BLaER1 treated with 17β-estradiol and CSF1 and Interleukin-3, amounts not matched to agents 10 nM and 100 nM (cell line): ENCODE measurements at regions not wholly inside any gene's neighbourhood (a gene's known extent, or its start where the extent isn't known, plus 50 kb on each side); places are given as distances from the start of the nearest gene placed in this dataset.

ENCODE experiments used
- H3K27ac ChIP-seq, 11 experiments: shearing (Covaris generic); formaldehyde crosslinking; 2 replicates each; pipeline ENCODE4 v1.8.1; 2022
- H3K27me3 ChIP-seq, 11 experiments: shearing (Covaris generic); formaldehyde crosslinking; 2 replicates each; pipeline ENCODE4 v1.8.1; 2022
- H3K36me3 ChIP-seq, 11 experiments: shearing (Covaris generic); formaldehyde crosslinking; 2 replicates each; pipeline ENCODE4 v1.8.1; 2022
- H3K4me1 ChIP-seq, 10 experiments: shearing (Covaris generic); formaldehyde crosslinking; 2 replicates each; pipeline ENCODE4 v1.8.1; 2022
- H3K4me2 ChIP-seq, 11 experiments: shearing (Covaris generic); formaldehyde crosslinking; 2 replicates each; pipeline ENCODE4 v1.8.1; 2022
- H3K4me3 ChIP-seq, 10 experiments: shearing (Covaris generic); formaldehyde crosslinking; 2 replicates each; pipeline ENCODE4 v1.8.1; 2022
- H3K9ac ChIP-seq, 11 experiments: shearing (Covaris generic); formaldehyde crosslinking; 2 replicates each; pipeline ENCODE4 v1.8.1; 2022
- H3K9me3 ChIP-seq, 11 experiments: shearing (Covaris generic); formaldehyde crosslinking; replicated peaks in 1 of 11; 2 replicates each; pipeline ENCODE4 v1.8.1; 2022
- H4K20me1 ChIP-seq, 11 experiments: shearing (Covaris generic); formaldehyde crosslinking; 2 replicates each; pipeline ENCODE4 v1.8.1; 2022
- Cebpa-rat ChIP-seq, 11 experiments: shearing (Covaris generic); IDR thresholded peaks; 2 replicates each; pipeline ENCODE4 v1.8.1; 2022

GRCh38 chr15:47857014-47857775 is 139.9 kb downstream of the SEMA6D start:
- Histone ChIP-seq H3K4me3 (no peak overlapping the region), H3K27ac (no peak overlapping the region), H3K27me3 (no peaks in the 10 kb centered on the region), H3K4me2 (peak overlapping the region in 8 of 11 experiments; percentile 0 to 40 (median 22); a peak in 7 of 22 replicates), H3K4me1 (peaks cover 0 to 11% (median 7%) of the 10 kb centered on the region in 10 experiments; a peak in 8 of 20 replicates), H3K9me3 (no peaks in the 10 kb centered on the region), H3K36me3 (no peaks in the 10 kb centered on the region), H4K20me1 (no peaks in the 10 kb centered on the region), H3K9ac (no peak overlapping the region)
- no peak for TF ChIP-seq Cebpa-rat (IDR thresholded peaks at IDR 0.05)

- H3K27me3 ChIP-seq, result no peaks in the 10 kb centered on the region
- no peak overlapping the region for H3K9ac ChIP-seq
- H3K4me2 ChIP-seq, result peak overlapping the region in 8 of 11 experiments; percentile 0 to 40 (median 22); a peak in 7 of 22 replicates
- TF ChIP-seq Cebpa-rat (IDR thresholded peaks at IDR 0.05), result no peak
- no peaks in the 10 kb centered on the region for H3K9me3 ChIP-seq
- H3K4me3 ChIP-seq, result no peak overlapping the region
- no peak overlapping the region for H3K27ac ChIP-seq
- H3K4me1 ChIP-seq, result peaks cover 0 to 11% (median 7%) of the 10 kb centered on the region in 10 experiments; a peak in 9 of 20 replicates
- no peaks in the 10 kb centered on the region for H4K20me1 ChIP-seq
- no peaks in the 10 kb centered on the region for H3K36me3 ChIP-seq
Measured at GRCh38 chr15:47857776-47858167, 140.5 kb downstream of the SEMA6D start.

- peaks cover 0 to 10% (median 0%) of the 10 kb centered on the region in 11 experiments; a peak in 3 of 22 replicates for H3K9me3 ChIP-seq
- H3K27ac ChIP-seq, result no peak overlapping the region
- no peak overlapping the region for H3K4me2 ChIP-seq
- H3K36me3 ChIP-seq, result no peaks in the 10 kb centered on the region
- H3K27me3 ChIP-seq, result no peaks in the 10 kb centered on the region
- H4K20me1 ChIP-seq, result no peaks in the 10 kb centered on the region
- H3K4me3 ChIP-seq, result no peak overlapping the region
- peaks cover 0 to 11% (median 7%) of the 10 kb centered on the region in 10 experiments; a peak in 9 of 20 replicates for H3K4me1 ChIP-seq
- no peak for TF ChIP-seq Cebpa-rat (IDR thresholded peaks at IDR 0.05)
- no peak overlapping the region for H3K9ac ChIP-seq
Measured at GRCh38 chr15:47861111-47861903, 144.0 kb downstream of the SEMA6D start.

- H3K27me3 ChIP-seq, result no peaks in the 10 kb centered on the region
- H3K36me3 ChIP-seq, result no peaks in the 10 kb centered on the region
- H3K9me3 ChIP-seq, result peaks cover 0 to 10% (median 0%) of the 10 kb centered on the region in 11 experiments; a peak in 3 of 22 replicates
- no peak overlapping the region for H3K27ac ChIP-seq
- TF ChIP-seq Cebpa-rat (IDR thresholded peaks at IDR 0.05), result no peak
- H4K20me1 ChIP-seq, result no peaks in the 10 kb centered on the region
- H3K4me1 ChIP-seq, result peaks cover 0 to 9% (median 6%) of the 10 kb centered on the region in 10 experiments; a peak in 9 of 20 replicates
- no peak overlapping the region for H3K9ac ChIP-seq
- H3K4me2 ChIP-seq, result no peak overlapping the region
- H3K4me3 ChIP-seq, result no peak overlapping the region
Measured at GRCh38 chr15:47862402-47862801, 145.1 kb downstream of the SEMA6D start.

GRCh38 chr15:47866446-47866845 is 149.1 kb downstream of the SEMA6D start:
- H3K9ac ChIP-seq, result no peak overlapping the region
- H3K4me1 ChIP-seq, result peaks cover 0 to 7% (median 0%) of the 10 kb centered on the region in 10 experiments; a peak in 3 of 20 replicates
- no peaks in the 10 kb centered on the region for H3K36me3 ChIP-seq
- H3K27ac ChIP-seq, result no peak overlapping the region
- H4K20me1 ChIP-seq, result no peaks in the 10 kb centered on the region
- H3K4me3 ChIP-seq, result no peak overlapping the region
- no peak for TF ChIP-seq Cebpa-rat (IDR thresholded peaks at IDR 0.05)
- no peaks in the 10 kb centered on the region for H3K27me3 ChIP-seq
- H3K9me3 ChIP-seq, result peaks cover 0 to 11% (median 0%) of the 10 kb centered on the region in 11 experiments; a peak in 4 of 22 replicates
- no peak overlapping the region for H3K4me2 ChIP-seq

GRCh38 chr15:47870300-47870955 is 153.1 kb downstream of the SEMA6D start:
- no peaks in the 10 kb centered on the region for H3K27me3 ChIP-seq
- peaks cover 0 to 7% (median 0%) of the 10 kb centered on the region in 10 experiments; a peak in 2 of 20 replicates for H3K4me1 ChIP-seq
- H3K9ac ChIP-seq, result no peak overlapping the region
- no peak overlapping the region for H3K27ac ChIP-seq
- no peak for TF ChIP-seq Cebpa-rat (IDR thresholded peaks at IDR 0.05)
- H3K4me2 ChIP-seq, result no peak overlapping the region
- H3K36me3 ChIP-seq, result no peaks in the 10 kb centered on the region
- H4K20me1 ChIP-seq, result no peaks in the 10 kb centered on the region
- H3K4me3 ChIP-seq, result no peak overlapping the region
- H3K9me3 ChIP-seq, result peaks cover 0 to 9% (median 0%) of the 10 kb centered on the region in 11 experiments; a peak in 4 of 22 replicates

- Histone ChIP-seq H3K9me3 (peaks cover 0 to 7% (median 0%) of the 10 kb centered on the region in 11 experiments; a peak in 1 of 22 replicates), H3K4me3 (no peak overlapping the region), H3K4me1 (peaks cover 0 to 7% (median 0%) of the 10 kb centered on the region in 10 experiments; a peak in 2 of 20 replicates), H3K27ac (no peak overlapping the region), H3K9ac (no peak overlapping the region), H3K27me3 (no peaks in the 10 kb centered on the region), H4K20me1 (no peaks in the 10 kb centered on the region), H3K4me2 (peak overlapping the region in 1 of 11 experiments; percentile 0; a peak in 1 of 22 replicates), H3K36me3 (no peaks in the 10 kb centered on the region)
- TF ChIP-seq Cebpa-rat (IDR thresholded peaks at IDR 0.05), result no peak
Measured at GRCh38 chr15:47870956-47871625, 153.8 kb downstream of the SEMA6D start.

GRCh38 chr15:47872208-47872607 is 154.9 kb downstream of the SEMA6D start:
- no peak overlapping the region for H3K4me2 ChIP-seq
- no peak overlapping the region for H3K27ac ChIP-seq
- peaks cover 0 to 7% (median 0%) of the 10 kb centered on the region in 11 experiments; a peak in 1 of 22 replicates for H3K9me3 ChIP-seq
- H3K9ac ChIP-seq, result no peak overlapping the region
- no peak for TF ChIP-seq Cebpa-rat (IDR thresholded peaks at IDR 0.05)
- H3K27me3 ChIP-seq, result no peaks in the 10 kb centered on the region
- H4K20me1 ChIP-seq, result no peaks in the 10 kb centered on the region
- H3K36me3 ChIP-seq, result no peaks in the 10 kb centered on the region
- peaks cover 0 to 7% (median 0%) of the 10 kb centered on the region in 10 experiments; a peak in 2 of 20 replicates for H3K4me1 ChIP-seq
- no peak overlapping the region for H3K4me3 ChIP-seq
